Lower leg skin (tissue), 4 donors: ENCODE measurements at regions not wholly inside any gene's neighbourhood (a gene's known extent, or its start where the extent isn't known, plus 50 kb on each side); places are given as distances from the start of the nearest gene placed in this dataset.

Experiments
- DNase-seq, 2 donors: peaks; one replicate each; pipeline ENCODE4 v3.0.0-alpha.2; 2019; ENCODE audit warnings: low spot score in 2 of 2
- H3K4me3 ChIP-seq: fragments of 200-600 bp; sonication (generic); 2 replicates; pipeline ENCODE4 v1.5.1; 2017; ENCODE audit warnings: mild to moderate bottlenecking, low read depth; ENCODE audit not compliant: poor library complexity, severe bottlenecking
- CTCF ChIP-seq, 3 donors: fragments of 450-650 bp; IDR thresholded peaks; one replicate each; pipeline ENCODE4 v1.5.1; 2016; ENCODE audit warnings: antibody characterized with exemption in 3 of 3, mild to moderate bottlenecking in 3 of 3, moderate library complexity in 2 of 3
- POLR2A ChIP-seq, 2 donors: fragments of 450-650 bp; IDR thresholded peaks; one replicate each; pipeline ENCODE4 v1.6.1; 2016 to 2017; ENCODE audit warnings: antibody characterized with exemption in 2 of 2, mild to moderate bottlenecking in 1 of 2, moderate library complexity in 1 of 2
- WGBS, 2 donors: methylation state at CpG; one replicate each; pipeline ENCODE4 v1.1.5; 2018; 5-methylcytosine and 5-hydroxymethylcytosine counted together
- intact Hi-C: fragments of 100-400 bp; cut with DNase I; formaldehyde crosslinking; loops from one replicate; pipeline ENCODE4 v1.15.0; 2023; ENCODE audit warnings: low total_unique reads

DNA sequence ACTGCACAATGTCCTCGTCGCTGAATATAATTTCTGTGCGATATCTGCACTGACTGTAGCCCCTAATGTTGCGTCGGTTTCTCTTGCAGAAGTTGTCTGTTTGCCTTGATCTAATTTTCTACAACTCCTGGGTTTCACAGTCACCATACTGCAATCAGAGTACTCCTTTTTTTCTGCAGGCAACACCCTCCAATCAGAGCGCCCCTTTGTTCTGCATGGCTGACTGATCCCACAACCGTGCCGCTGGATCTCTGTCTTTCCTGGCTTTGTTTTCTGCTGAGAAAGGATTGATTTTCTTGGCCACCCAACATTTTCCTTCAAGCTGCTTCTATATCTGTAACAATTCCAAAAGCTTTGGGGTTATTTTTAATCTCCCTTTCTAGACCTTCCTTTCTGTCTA is 182.2 kb upstream of the SMARCA2 start:
- no peak overlapping the region for H3K4me3 ChIP-seq
- DNase-seq, result no peak
- TF ChIP-seq POLR2A (IDR thresholded peaks at IDR 0.05), result no peak
- TF ChIP-seq CTCF (IDR thresholded peaks at IDR 0.05), result no peak
- intact Hi-C loops, result no loop called here
- whole genome bisulfite sequencing, 2 donors, result 78 to 82% methylated on average over 8 of the region's 8 CpGs

DNA sequence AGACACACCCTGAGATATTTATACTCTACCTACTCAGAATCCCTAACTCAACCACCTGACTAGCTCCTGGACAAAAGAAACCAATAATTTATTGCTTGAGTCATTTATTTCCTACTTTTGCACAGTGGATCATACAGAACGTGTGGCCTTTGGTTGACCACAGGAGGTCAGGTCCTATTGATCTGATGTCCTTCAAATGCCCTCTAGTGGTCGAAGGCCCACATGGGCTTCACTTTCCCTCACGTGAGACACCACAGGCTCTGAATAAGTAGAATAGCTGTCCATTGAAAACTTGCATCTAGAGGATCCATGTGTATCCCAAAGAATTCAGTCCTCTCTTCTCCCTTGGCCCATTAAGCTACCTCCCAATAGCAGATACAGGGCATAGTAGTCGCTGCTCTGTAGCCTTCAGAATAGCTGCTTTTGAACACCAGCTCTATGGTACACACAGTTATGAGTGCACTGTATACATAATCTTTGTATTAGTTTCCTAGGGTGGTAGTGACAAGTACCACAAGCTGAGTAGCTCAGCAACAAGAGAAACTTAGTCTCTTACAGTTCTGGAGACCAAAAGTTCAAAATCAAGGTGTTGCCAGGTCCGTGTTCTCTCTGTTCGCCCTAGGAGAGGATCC is 177.6 kb upstream of the SMARCA2 start:
- no peak overlapping the region for H3K4me3 ChIP-seq
- intact Hi-C loops, result no loop called here
- no peak for TF ChIP-seq CTCF (IDR thresholded peaks at IDR 0.05)
- TF ChIP-seq POLR2A (IDR thresholded peaks at IDR 0.05), result no peak
- DNase-seq, result no peak
- WGBS, 2 donors, result 53 to 54% methylated on average over 6 of the region's 6 CpGs

GRCh38 chr9:1839909-1840308 is 175.2 kb upstream of the SMARCA2 start:
- TF ChIP-seq POLR2A (IDR thresholded peaks at IDR 0.05) (no peak), CTCF (IDR thresholded peaks at IDR 0.05) (no peak)
- no peak for DNase-seq
- intact Hi-C loops, result no loop called here
- H3K4me3 ChIP-seq, result no peak overlapping the region
- 55 to 68% methylated on average over 6 of the region's 6 CpGs for WGBS, 2 donors

GRCh38 chr9:1845425-1845824 is 169.7 kb upstream of the SMARCA2 start:
- no peak overlapping the region for H3K4me3 ChIP-seq
- 48 to 59% methylated on average over 2 of the region's 2 CpGs for WGBS, 2 donors
- TF ChIP-seq POLR2A (IDR thresholded peaks at IDR 0.05), result no peak
- TF ChIP-seq CTCF (IDR thresholded peaks at IDR 0.05), result no peak
- intact Hi-C loops, result no loop called here
- no peak for DNase-seq

- TF ChIP-seq CTCF (IDR thresholded peaks at IDR 0.05), result no peak
- TF ChIP-seq POLR2A (IDR thresholded peaks at IDR 0.05), result no peak
- intact Hi-C loops, result no loop called here
- DNase-seq, result no peak
- WGBS, 2 donors, result 46 to 50% methylated on average over 3 of the region's 3 CpGs
- H3K4me3 ChIP-seq, result no peak overlapping the region
Measured at GRCh38 chr9:1855726-1856125, 159.4 kb upstream of the SMARCA2 start.

DNA sequence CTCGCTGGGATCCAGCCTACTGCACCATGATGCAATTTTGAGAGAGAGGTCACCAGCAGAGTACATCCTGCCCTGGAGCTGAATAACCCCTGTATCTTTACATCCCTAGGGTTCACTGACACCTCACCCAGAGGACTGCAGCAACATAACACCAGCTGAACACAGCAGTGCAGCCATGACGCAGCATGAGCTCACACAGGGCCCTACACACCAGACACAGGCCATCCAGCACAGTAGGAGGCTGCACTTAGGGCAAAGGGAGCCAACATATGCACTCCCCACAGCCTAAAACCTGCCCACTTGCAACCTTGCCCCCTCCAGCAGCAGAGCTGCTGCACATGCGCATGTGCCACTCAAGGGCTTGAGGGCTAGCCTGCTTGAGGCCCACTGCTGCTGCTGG is 157.3 kb upstream of the SMARCA2 start:
- intact Hi-C loops, result no loop called here
- no peak for DNase-seq
- TF ChIP-seq CTCF (IDR thresholded peaks at IDR 0.05), result no peak
- TF ChIP-seq POLR2A (IDR thresholded peaks at IDR 0.05), result no peak
- WGBS, 2 donors, result 70 to 80% methylated on average over 3 of the region's 3 CpGs
- no peak overlapping the region for H3K4me3 ChIP-seq
